NT2/D1 (cell line): ENCODE measurements at regions not wholly inside any gene's neighbourhood (a gene's known extent, or its start where the extent isn't known, plus 50 kb on each side); places are given as distances from the start of the nearest gene placed in this dataset.

Source experiments
- SUZ12 ChIP-seq: IDR thresholded peaks from 2 replicates; pipeline ENCODE4 v1.6.1; 2011; ENCODE audit not compliant: insufficient read length, insufficient read depth; ENCODE audit errors: extremely low read depth
- YY1 ChIP-seq: IDR thresholded peaks from 2 replicates; pipeline ENCODE4 v1.6.1; 2011; ENCODE audit not compliant: insufficient read length, insufficient read depth
- ZNF274 ChIP-seq: IDR thresholded peaks from 2 replicates; pipeline ENCODE4 v1.6.1; 2011; ENCODE audit warnings: mild to moderate bottlenecking, low read depth, low read length

GRCh38 chr15:93830221-93831080 is 400.9 kb upstream of the MCTP2 start:
- TF ChIP-seq ZNF274 = no peak
- no peak for TF ChIP-seq YY1
- no peak for TF ChIP-seq SUZ12
